SK-N-SH (cell line): ENCODE measurements at regions not wholly inside any gene's neighbourhood (a gene's known extent, or its start where the extent isn't known, plus 50 kb on each side); places are given as distances from the start of the nearest gene placed in this dataset.

Source experiments
- CTCF ChIA-PET: fragments of 300-600, 350-600 bp; formaldehyde crosslinking; extraction: SDS; loops from one replicate; lab custom pipeline; 2021; lab: Yijun Ruan, JAX
- POLR2A ChIA-PET: fragments of 350-600 bp; sonication (Branson Sonifier 250); formaldehyde crosslinking; extraction: SDS; loops from one replicate; lab custom pipeline; 2020; ENCODE audit warnings: antibody characterized with exemption, inconsistent platforms; lab: Yijun Ruan, JAX
- DNase-seq: peaks from one replicate; pipeline ENCODE4 v3.0.0; 2012
- H2AFZ ChIP-seq: fragments of 200-600 bp; sonication (generic); 2 replicates; pipeline ENCODE4 v1.8.1; 2016; ENCODE audit warnings: antibody characterized with exemption, mild to moderate bottlenecking, low read depth
- H3F3A ChIP-seq: fragments of 200-600 bp; sonication (generic); replicated peaks from 2 replicates; pipeline ENCODE3; 2016; ENCODE audit warnings: antibody characterized with exemption, mild to moderate bottlenecking; ENCODE audit not compliant: insufficient read depth
- H3K27ac ChIP-seq, 2 experiments: fragments of 200-500 bp in 1 of 2; fragments of 200-600 bp in 1 of 2; sonication (Bioruptor generic) in 1 of 2; sonication (generic), shearing (Covaris generic) in 1 of 2; 2 replicates each; pipeline versions ENCODE4 v1.5.1 to v1.6.1; 2014 to 2016; ENCODE audit warnings: low read depth in 2 of 2, inconsistent platforms in 1 of 2, low read length in 1 of 2, mild to moderate bottlenecking in 1 of 2, mixed read lengths in 1 of 2
- H3K27me3 ChIP-seq: fragments of 200-600 bp; sonication (generic), shearing (Covaris generic); 2 replicates; pipeline ENCODE4 v1.6.1; 2016; ENCODE audit warnings: mixed run types; ENCODE audit not compliant: insufficient read depth
- H3K36me3 ChIP-seq, 2 experiments: fragments of 200-500 bp in 1 of 2; fragments of 200-600 bp in 1 of 2; sonication (Bioruptor generic) in 1 of 2; sonication (generic) in 1 of 2; replicated peaks in 1 of 2; 2 replicates each; pipeline versions ENCODE3 to v1.5.1; 2014 to 2016; ENCODE audit warnings: low read length in 1 of 2, mild to moderate bottlenecking in 1 of 2; ENCODE audit not compliant: insufficient read depth in 2 of 2, control insufficient read depth in 1 of 2
- H3K4me1 ChIP-seq, 2 experiments: fragments of 200-500 bp in 1 of 2; fragments of 200-600 bp in 1 of 2; sonication (Bioruptor generic) in 1 of 2; sonication (generic), shearing (Covaris generic) in 1 of 2; 2 replicates each; pipeline versions ENCODE4 v1.5.1 to v1.6.1; 2014 to 2016; ENCODE audit warnings: low read depth in 1 of 2, low read length in 1 of 2, mixed run types in 1 of 2; ENCODE audit not compliant: insufficient read depth in 2 of 2, control insufficient read depth in 1 of 2
- H3K4me2 ChIP-seq: fragments of 200-600 bp; sonication (generic), shearing (Covaris generic); 2 replicates; pipeline ENCODE4 v1.6.1; 2017; ENCODE audit warnings: mixed run types
- H3K4me3 ChIP-seq, 2 experiments: fragments of 200-500 bp in 1 of 2; fragments of 200-600 bp in 1 of 2; sonication (Bioruptor generic) in 1 of 2; sonication (generic), shearing (Covaris generic) in 1 of 2; 2 replicates each; pipeline versions ENCODE4 v1.5.1 to v1.8.1; 2014 to 2016; ENCODE audit warnings: low read depth in 2 of 2, inconsistent platforms in 1 of 2, low read length in 1 of 2, mild to moderate bottlenecking in 1 of 2, mixed read lengths in 1 of 2, moderate library complexity in 1 of 2
- H3K79me2 ChIP-seq: fragments of 200-600 bp; sonication (generic); 2 replicates; pipeline ENCODE4 v1.8.1; 2017; ENCODE audit warnings: mild to moderate bottlenecking; ENCODE audit not compliant: insufficient read depth
- H3K9ac ChIP-seq: fragments of 200-600 bp; sonication (generic); 2 replicates; pipeline ENCODE4 v1.6.1; 2017; ENCODE audit warnings: mixed run types
- H3K9me2 ChIP-seq: fragments of 200-600 bp; sonication (generic); 2 replicates; pipeline ENCODE4 v1.6.1; 2017; ENCODE audit warnings: mixed run types
- H3K9me3 ChIP-seq: fragments of 200-600 bp; sonication (generic); 2 replicates; pipeline ENCODE4 v1.6.1; 2017; ENCODE audit warnings: mixed run types, mild to moderate bottlenecking, moderate library complexity
- H4K20me1 ChIP-seq: fragments of 200-600 bp; sonication (generic); 2 replicates; pipeline ENCODE4 v1.6.1; 2017; ENCODE audit warnings: mild to moderate bottlenecking, mixed run types; ENCODE audit not compliant: insufficient read depth
- ELF1 ChIP-seq: IDR thresholded peaks from 2 replicates; pipeline ENCODE4 v1.4.0; 2012
- FOXM1 ChIP-seq: IDR thresholded peaks from 2 replicates; pipeline ENCODE4 v1.4.0; 2012; ENCODE audit warnings: low read depth, mild to moderate bottlenecking
- GABPA ChIP-seq: IDR thresholded peaks from 2 replicates; pipeline ENCODE4 v1.4.0; 2012; ENCODE audit warnings: low read depth, mild to moderate bottlenecking
- IRF3 ChIP-seq: fragments of 150-350 bp; IDR thresholded peaks from 2 replicates; pipeline ENCODE4 v1.6.1; 2016; ENCODE audit warnings: mild to moderate bottlenecking, low read depth, low read length
- RFX5 ChIP-seq: IDR thresholded peaks from 2 replicates; pipeline ENCODE4 v1.6.1; 2012; ENCODE audit warnings: mild to moderate bottlenecking, improper control_type of control experiment, low read length
- SIN3A ChIP-seq: IDR thresholded peaks from 2 replicates; pipeline ENCODE4 v1.6.1; 2012; ENCODE audit warnings: low read depth, mild to moderate bottlenecking, low read length, moderate library complexity, borderline replicate concordance
- SMC3 ChIP-seq: IDR thresholded peaks from 2 replicates; pipeline ENCODE4 v1.6.1; 2012; ENCODE audit warnings: low read depth, low read length, improper control_type of control experiment
- TCF12 ChIP-seq: IDR thresholded peaks from 2 replicates; pipeline ENCODE4 v1.4.0; 2012
- WGBS: methylation state at CpG from one replicate; pipeline ENCODE4 v1.1.6; 2017; ENCODE audit warnings: low lambda C conversion rate; 5-methylcytosine and 5-hydroxymethylcytosine counted together
- TF ChIP-seq, protein P1 (sequence below): IDR thresholded peaks from 2 replicates; pipeline ENCODE4 v1.6.1; 2012; ENCODE audit warnings: mild to moderate bottlenecking, low read depth, low read length, moderate library complexity
- TF ChIP-seq, protein P2 (sequence below): fragments of 150-350 bp; IDR thresholded peaks from 2 replicates; pipeline ENCODE4 v1.6.1; 2017; ENCODE audit warnings: antibody characterized with exemption, low read length, low read depth, borderline replicate concordance

DNA sequence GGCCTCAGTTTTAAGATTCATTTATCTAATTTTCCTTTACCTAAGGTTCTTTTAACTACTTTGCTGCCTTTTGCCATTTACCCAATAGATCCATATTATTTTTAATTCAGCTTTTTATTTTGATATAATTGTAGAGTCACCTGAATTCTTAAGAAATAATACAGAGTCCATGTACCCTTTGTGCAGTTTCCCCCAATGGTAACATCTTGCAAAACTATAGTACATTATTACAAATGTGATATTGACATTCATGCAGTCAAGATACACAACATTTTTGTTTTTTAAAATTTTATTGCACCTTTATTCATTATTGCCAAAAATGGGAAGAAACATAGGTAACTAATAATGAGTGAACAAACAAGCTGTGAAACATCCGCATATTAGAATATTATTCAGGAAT is 208.7 kb upstream of the WDFY3 start:
- Histone ChIP-seq H3K9me2 (no peaks in the 10 kb centered on the region), H3K9me3 (no peaks in the 10 kb centered on the region), H2AFZ (no peak overlapping the region), H3K27me3 (no peaks in the 10 kb centered on the region), H3K4me2 (no peak overlapping the region), H3K79me2 (no peaks in the 10 kb centered on the region), H3K27ac (no peak overlapping the region), H3K36me3 (no peaks in the 10 kb centered on the region), H3K9ac (no peak overlapping the region), H3F3A (no peaks in the 10 kb centered on the region), H3K4me1 (no peaks in the 10 kb centered on the region), H3K4me3 (no peak overlapping the region), H4K20me1 (no peaks in the 10 kb centered on the region)
- WGBS, result 73% methylated on average over 1 of the region's 1 CpG
- ChIA-PET CTCF (no interaction called here), POLR2A (no interaction called here)
- DNase-seq, result no peak
- no peak for TF ChIP-seq SIN3A
- no peak for TF ChIP-seq RFX5
- TF ChIP-seq SMC3, result no peak
- TF ChIP-seq TCF12, result no peak
- no peak for TF ChIP-seq ELF1
- no peak for TF ChIP-seq GABPA
- no peak for TF ChIP-seq IRF3
- TF ChIP-seq, protein P1, sequence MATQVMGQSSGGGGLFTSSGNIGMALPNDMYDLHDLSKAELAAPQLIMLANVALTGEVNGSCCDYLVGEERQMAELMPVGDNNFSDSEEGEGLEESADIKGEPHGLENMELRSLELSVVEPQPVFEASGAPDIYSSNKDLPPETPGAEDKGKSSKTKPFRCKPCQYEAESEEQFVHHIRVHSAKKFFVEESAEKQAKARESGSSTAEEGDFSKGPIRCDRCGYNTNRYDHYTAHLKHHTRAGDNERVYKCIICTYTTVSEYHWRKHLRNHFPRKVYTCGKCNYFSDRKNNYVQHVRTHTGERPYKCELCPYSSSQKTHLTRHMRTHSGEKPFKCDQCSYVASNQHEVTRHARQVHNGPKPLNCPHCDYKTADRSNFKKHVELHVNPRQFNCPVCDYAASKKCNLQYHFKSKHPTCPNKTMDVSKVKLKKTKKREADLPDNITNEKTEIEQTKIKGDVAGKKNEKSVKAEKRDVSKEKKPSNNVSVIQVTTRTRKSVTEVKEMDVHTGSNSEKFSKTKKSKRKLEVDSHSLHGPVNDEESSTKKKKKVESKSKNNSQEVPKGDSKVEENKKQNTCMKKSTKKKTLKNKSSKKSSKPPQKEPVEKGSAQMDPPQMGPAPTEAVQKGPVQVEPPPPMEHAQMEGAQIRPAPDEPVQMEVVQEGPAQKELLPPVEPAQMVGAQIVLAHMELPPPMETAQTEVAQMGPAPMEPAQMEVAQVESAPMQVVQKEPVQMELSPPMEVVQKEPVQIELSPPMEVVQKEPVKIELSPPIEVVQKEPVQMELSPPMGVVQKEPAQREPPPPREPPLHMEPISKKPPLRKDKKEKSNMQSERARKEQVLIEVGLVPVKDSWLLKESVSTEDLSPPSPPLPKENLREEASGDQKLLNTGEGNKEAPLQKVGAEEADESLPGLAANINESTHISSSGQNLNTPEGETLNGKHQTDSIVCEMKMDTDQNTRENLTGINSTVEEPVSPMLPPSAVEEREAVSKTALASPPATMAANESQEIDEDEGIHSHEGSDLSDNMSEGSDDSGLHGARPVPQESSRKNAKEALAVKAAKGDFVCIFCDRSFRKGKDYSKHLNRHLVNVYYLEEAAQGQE, result no peak
- TF ChIP-seq FOXM1, result no peak

DNA sequence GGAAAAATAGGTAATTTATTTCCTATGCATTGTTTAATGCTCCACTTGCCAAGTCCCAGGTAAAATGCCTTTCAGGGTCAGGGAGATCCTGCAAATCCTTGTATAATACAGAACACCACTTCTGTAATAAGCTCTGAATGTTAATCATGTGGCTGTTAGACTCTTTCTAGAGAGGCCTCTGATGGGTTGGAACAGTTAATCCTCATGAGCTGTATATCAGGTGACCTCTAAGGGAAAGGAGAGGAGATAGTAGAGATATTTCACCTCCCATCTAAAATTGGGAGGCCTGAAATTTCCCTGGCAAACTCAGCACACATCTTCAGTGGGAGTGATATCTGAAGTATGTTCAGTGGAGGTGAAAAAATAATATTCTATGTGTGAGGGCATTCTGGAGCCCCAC is 210.6 kb upstream of the WDFY3 start:
- no peaks in the 10 kb centered on the region for H3K27me3 ChIP-seq
- no peak overlapping the region for H3K27ac ChIP-seq
- H3K79me2 ChIP-seq, result no peaks in the 10 kb centered on the region
- DNase-seq, result no peak
- CTCF ChIA-PET, result no interaction called here
- no peaks in the 10 kb centered on the region for H3F3A ChIP-seq
- TF ChIP-seq, protein P2, sequence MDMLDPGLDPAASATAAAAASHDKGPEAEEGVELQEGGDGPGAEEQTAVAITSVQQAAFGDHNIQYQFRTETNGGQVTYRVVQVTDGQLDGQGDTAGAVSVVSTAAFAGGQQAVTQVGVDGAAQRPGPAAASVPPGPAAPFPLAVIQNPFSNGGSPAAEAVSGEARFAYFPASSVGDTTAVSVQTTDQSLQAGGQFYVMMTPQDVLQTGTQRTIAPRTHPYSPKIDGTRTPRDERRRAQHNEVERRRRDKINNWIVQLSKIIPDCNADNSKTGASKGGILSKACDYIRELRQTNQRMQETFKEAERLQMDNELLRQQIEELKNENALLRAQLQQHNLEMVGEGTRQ, result no peak
- no peaks in the 10 kb centered on the region for H3K9me3 ChIP-seq
- H3K4me3 ChIP-seq, result no peak overlapping the region
- H3K4me1 ChIP-seq, result no peaks in the 10 kb centered on the region; a peak in 1 of 4 replicates
- no peak overlapping the region for H2AFZ ChIP-seq
- no peaks in the 10 kb centered on the region for H3K36me3 ChIP-seq
- no peaks in the 10 kb centered on the region for H4K20me1 ChIP-seq
- H3K9ac ChIP-seq, result no peak overlapping the region
- no peak overlapping the region for H3K4me2 ChIP-seq
- POLR2A ChIA-PET, result no interaction called here
- no peaks in the 10 kb centered on the region for H3K9me2 ChIP-seq
